ENCODE measurements at regions not wholly inside any gene's neighbourhood (a gene's known extent, or its start where the extent isn't known, plus 50 kb on each side); places are given as distances from the start of the nearest gene placed in this dataset.

- no peak for TF ChIP-seq BACH2 (CRISPR knock-in tag; IDR thresholded peaks at IDR 0.05; ENCODE audit: borderline replicate concordance)
- TF ChIP-seq TCF4 (CRISPR knock-in tag; IDR thresholded peaks at IDR 0.05; ENCODE audit: borderline replicate concordance) = no peak
- no peak for TF ChIP-seq ARNTL (CRISPR knock-in tag; IDR thresholded peaks at IDR 0.05; ENCODE audit: borderline replicate concordance, low read depth)
- TF ChIP-seq PATZ1 (CRISPR knock-in tag; IDR thresholded peaks at IDR 0.05; ENCODE audit: borderline replicate concordance) = no peak
These were observed 1043.2 kb upstream of the WWC1 start for GRCh38 chr5:167248257-167248656.

GRCh38 chr5:167250996-167251395, 1040.4 kb upstream of the WWC1 start:
- ATAC-seq = no peak
- TF ChIP-seq TOX (CRISPR knock-in tag; IDR thresholded peaks at IDR 0.05; ENCODE audit: borderline replicate concordance) (no peak), ZFP30 (CRISPR knock-in tag; IDR thresholded peaks at IDR 0.05) (no peak), CSRNP3 (CRISPR knock-in tag; IDR thresholded peaks at IDR 0.05) (no peak), PATZ1 (CRISPR knock-in tag; IDR thresholded peaks at IDR 0.05; ENCODE audit: borderline replicate concordance) (no peak), CREB5 (CRISPR knock-in tag; IDR thresholded peaks at IDR 0.05; ENCODE audit: low read depth) (no peak), ZNF70 (CRISPR knock-in tag; IDR thresholded peaks at IDR 0.05) (no peak), TSHZ2 (CRISPR knock-in tag; IDR thresholded peaks at IDR 0.05) (no peak), ISL1 (CRISPR knock-in tag; IDR thresholded peaks at IDR 0.05) (no peak), ZFP3 (CRISPR knock-in tag; IDR thresholded peaks at IDR 0.05) (no peak), ARNTL (CRISPR knock-in tag; IDR thresholded peaks at IDR 0.05; ENCODE audit: borderline replicate concordance, low read depth) (no peak)

More at GRCh38 chr5:167248257-167248656, 1043.2 kb upstream of the WWC1 start:
- no peak for ATAC-seq

- TF ChIP-seq GLIS3 (CRISPR knock-in tag; IDR thresholded peaks at IDR 0.05) (no peak), ZFP3 (CRISPR knock-in tag; IDR thresholded peaks at IDR 0.05) (no peak), ZFP30 (CRISPR knock-in tag; IDR thresholded peaks at IDR 0.05) (no peak), RARB (CRISPR knock-in tag; IDR thresholded peaks at IDR 0.05) (no peak), BACH2 (CRISPR knock-in tag; IDR thresholded peaks at IDR 0.05; ENCODE audit: borderline replicate concordance) (no peak), ZNF565 (CRISPR knock-in tag; conservative IDR thresholded peaks at IDR 0.05; ENCODE audit: low read depth) (no peak), ZNF70 (CRISPR knock-in tag; IDR thresholded peaks at IDR 0.05) (no peak), TOX (CRISPR knock-in tag; IDR thresholded peaks at IDR 0.05; ENCODE audit: borderline replicate concordance) (no peak), TCF4 (CRISPR knock-in tag; IDR thresholded peaks at IDR 0.05; ENCODE audit: borderline replicate concordance) (no peak), ARNTL (CRISPR knock-in tag; IDR thresholded peaks at IDR 0.05; ENCODE audit: borderline replicate concordance, low read depth) (no peak), OSR1 (CRISPR knock-in tag; IDR thresholded peaks at IDR 0.05) (no peak), CSDC2 (CRISPR knock-in tag; IDR thresholded peaks at IDR 0.05) (no peak), CREB5 (CRISPR knock-in tag; IDR thresholded peaks at IDR 0.05; ENCODE audit: low read depth) (no peak), ZNF8 (CRISPR knock-in tag; IDR thresholded peaks at IDR 0.05) (no peak), PATZ1 (CRISPR knock-in tag; IDR thresholded peaks at IDR 0.05; ENCODE audit: borderline replicate concordance) (no peak)
- ATAC-seq = no peak
These were observed 1037.3 kb upstream of the WWC1 start for GRCh38 chr5:167254132-167254531.

All from SK-N-SH treated with all-trans-retinoic acid at 6 μM for 48 hours (cell line).